Uterus (tissue), 3 donors: ENCODE measurements at regions not wholly inside any gene's neighbourhood (a gene's known extent, or its start where the extent isn't known, plus 50 kb on each side); places are given as distances from the start of the nearest gene placed in this dataset.
"Not testable (repeated sequence)": the region's sequence is repeated elsewhere in the genome, so short reads cannot be mapped to it uniquely, and the experiment has no call there.

Source experiments
- DNase-seq, 2 donors: peaks; one replicate each; pipeline ENCODE4 v3.0.0-alpha.2; 2019 to 2020
- H3K27ac ChIP-seq, 2 donors: fragments of 200-600 bp; sonication (generic); 1 replicate in 1 of 2; 2 replicates in 1 of 2; pipeline ENCODE4 v1.5.1; 2016 to 2018
- H3K27me3 ChIP-seq, 2 donors: fragments of 200-600 bp; sonication (generic); one replicate each; pipeline ENCODE4 v1.5.1; 2018 to 2019; ENCODE audit warnings: control low read depth in 1 of 2
- H3K36me3 ChIP-seq, 2 donors: fragments of 200-600 bp; sonication (generic); one replicate each; pipeline ENCODE4 v1.5.1; 2019; ENCODE audit warnings: control low read depth in 1 of 2
- H3K4me1 ChIP-seq, 2 donors: fragments of 200-600 bp; sonication (generic); one replicate each; pipeline ENCODE4 v1.5.1; 2018 to 2019; ENCODE audit warnings: control low read depth in 1 of 2
- H3K4me3 ChIP-seq, 2 donors: fragments of 200-600 bp; sonication (generic); 1 replicate in 1 of 2; 2 replicates in 1 of 2; pipeline ENCODE4 v1.5.1; 2018 to 2019; ENCODE audit warnings: mild to moderate bottlenecking in 1 of 2
- H3K9me3 ChIP-seq, 2 donors: fragments of 200-600 bp; sonication (generic); one replicate each; pipeline ENCODE4 v1.5.1; 2019; ENCODE audit warnings: control low read depth in 1 of 2
- CTCF ChIP-seq, 4 experiments: fragments of 200-600 bp in 2 of 4; fragments of 450-650 bp in 2 of 4; sonication (generic) in 2 of 4; IDR thresholded peaks; one replicate each; pipeline ENCODE4 v1.5.1; 2016 to 2019; ENCODE audit warnings: antibody characterized with exemption in 4 of 4, mild to moderate bottlenecking in 2 of 4, moderate library complexity in 1 of 4
- POLR2A ChIP-seq, 2 donors: fragments of 450-650 bp; IDR thresholded peaks; one replicate each; pipeline ENCODE4 v1.6.1; 2016; ENCODE audit warnings: antibody characterized with exemption in 2 of 2, mild to moderate bottlenecking in 1 of 2, moderate library complexity in 1 of 2
- intact Hi-C: fragments of 100-400 bp; cut with DNase I; formaldehyde crosslinking; loops from one replicate; pipeline ENCODE4 v1.15.1; 2023; ENCODE audit warnings: low total_unique reads
- donor health status: DM: yes; HTN: yes; CAD: no.

GRCh38 chr12:83889745-83890144, 1022.9 kb downstream of the SLC6A15 start:
- intact Hi-C loops: no loop called here
- no peak for TF ChIP-seq CTCF (IDR thresholded peaks at IDR 0.05)
- TF ChIP-seq POLR2A (IDR thresholded peaks at IDR 0.05): no peak
- no peak overlapping the region for H3K4me3 ChIP-seq
- H3K27ac ChIP-seq: no peak overlapping the region
- no peaks in the 10 kb centered on the region for H3K36me3 ChIP-seq
- no peaks in the 10 kb centered on the region for H3K4me1 ChIP-seq
- no peaks in the 10 kb centered on the region for H3K9me3 ChIP-seq
- H3K27me3 ChIP-seq: no peaks in the 10 kb centered on the region
- DNase-seq: no peak

- intact Hi-C loops: no loop called here
- Histone ChIP-seq H3K4me1 (no peaks in the 10 kb centered on the region), H3K9me3 (no peaks in the 10 kb centered on the region), H3K27me3 (no peaks in the 10 kb centered on the region), H3K27ac (no peak overlapping the region), H3K4me3 (no peak overlapping the region), H3K36me3 (no peaks in the 10 kb centered on the region)
- no peak for DNase-seq
- TF ChIP-seq CTCF (IDR thresholded peaks at IDR 0.05): no peak
- no peak for TF ChIP-seq POLR2A (IDR thresholded peaks at IDR 0.05)
Measured at GRCh38 chr12:83886479-83886878, 1026.1 kb downstream of the SLC6A15 start.

- intact Hi-C loops, H3K36me3 ChIP-seq, H3K27ac ChIP-seq, DNase-seq, H3K4me3 ChIP-seq, H3K9me3 ChIP-seq, H3K27me3 ChIP-seq, H3K4me1 ChIP-seq: not testable (repeated sequence)
Measured at GRCh38 chr12:83870921-83871599, 1041.5 kb downstream of the SLC6A15 start.

- Histone ChIP-seq H3K27me3 (no peaks in the 10 kb centered on the region), H3K36me3 (no peaks in the 10 kb centered on the region), H3K27ac (no peak overlapping the region), H3K4me3 (no peak overlapping the region), H3K9me3 (no peaks in the 10 kb centered on the region), H3K4me1 (no peaks in the 10 kb centered on the region)
- intact Hi-C loops: no loop called here
- DNase-seq: no peak
- TF ChIP-seq CTCF (IDR thresholded peaks at IDR 0.05) (no peak), POLR2A (IDR thresholded peaks at IDR 0.05) (no peak)
Measured at GRCh38 chr12:83866477-83866876, 1046.1 kb downstream of the SLC6A15 start.

- Histone ChIP-seq H3K4me1 (no peaks in the 10 kb centered on the region), H3K9me3 (no peaks in the 10 kb centered on the region), H3K4me3 (no peak overlapping the region), H3K27ac (no peak overlapping the region), H3K27me3 (no peaks in the 10 kb centered on the region), H3K36me3 (no peaks in the 10 kb centered on the region)
- intact Hi-C loops: no loop called here
- no peak for DNase-seq
- TF ChIP-seq CTCF (IDR thresholded peaks at IDR 0.05): no peak
- no peak for TF ChIP-seq POLR2A (IDR thresholded peaks at IDR 0.05)
Measured at GRCh38 chr12:83865431-83865830, 1047.2 kb downstream of the SLC6A15 start.

- no peak for TF ChIP-seq CTCF (IDR thresholded peaks at IDR 0.05)
- no peak for TF ChIP-seq POLR2A (IDR thresholded peaks at IDR 0.05)
- Histone ChIP-seq H3K27ac (no peak overlapping the region), H3K4me1 (no peaks in the 10 kb centered on the region)
Measured at GRCh38 chr12:83864054-83864453, 1048.5 kb downstream of the SLC6A15 start.

More at GRCh38 chr12:83864054-83864453, 1048.5 kb downstream of the SLC6A15 start:
- Histone ChIP-seq H3K36me3 (no peaks in the 10 kb centered on the region), H3K9me3 (no peaks in the 10 kb centered on the region), H3K4me3 (no peak overlapping the region), H3K27me3 (no peaks in the 10 kb centered on the region)
- no peak for DNase-seq
- intact Hi-C loops: no loop called here
